ENCODE measurements at regions not wholly inside any gene's neighbourhood (a gene's known extent, or its start where the extent isn't known, plus 50 kb on each side); places are given as distances from the start of the nearest gene placed in this dataset.

DNA sequence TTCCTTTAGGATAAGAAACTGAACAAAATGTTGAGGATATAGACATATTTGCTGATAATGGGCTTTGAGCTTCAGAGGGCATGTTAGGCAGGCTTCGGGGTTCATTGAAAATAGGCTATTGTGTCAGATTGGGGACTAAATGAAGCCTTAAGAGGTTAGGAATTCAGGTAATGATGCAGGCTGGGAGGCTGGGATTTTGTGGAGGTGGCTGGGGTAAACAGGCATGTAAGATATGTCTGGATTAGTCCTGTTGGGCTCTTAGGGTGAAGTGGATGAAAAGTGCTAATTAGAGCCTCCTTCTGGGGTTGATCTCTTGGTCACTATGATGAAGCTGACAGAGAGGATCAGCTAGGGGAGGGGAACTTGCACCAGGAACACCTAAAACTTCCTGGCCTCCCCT lies 80.2 kb upstream of the ESX1 start:
- TF ChIP-seq, protein P1, sequence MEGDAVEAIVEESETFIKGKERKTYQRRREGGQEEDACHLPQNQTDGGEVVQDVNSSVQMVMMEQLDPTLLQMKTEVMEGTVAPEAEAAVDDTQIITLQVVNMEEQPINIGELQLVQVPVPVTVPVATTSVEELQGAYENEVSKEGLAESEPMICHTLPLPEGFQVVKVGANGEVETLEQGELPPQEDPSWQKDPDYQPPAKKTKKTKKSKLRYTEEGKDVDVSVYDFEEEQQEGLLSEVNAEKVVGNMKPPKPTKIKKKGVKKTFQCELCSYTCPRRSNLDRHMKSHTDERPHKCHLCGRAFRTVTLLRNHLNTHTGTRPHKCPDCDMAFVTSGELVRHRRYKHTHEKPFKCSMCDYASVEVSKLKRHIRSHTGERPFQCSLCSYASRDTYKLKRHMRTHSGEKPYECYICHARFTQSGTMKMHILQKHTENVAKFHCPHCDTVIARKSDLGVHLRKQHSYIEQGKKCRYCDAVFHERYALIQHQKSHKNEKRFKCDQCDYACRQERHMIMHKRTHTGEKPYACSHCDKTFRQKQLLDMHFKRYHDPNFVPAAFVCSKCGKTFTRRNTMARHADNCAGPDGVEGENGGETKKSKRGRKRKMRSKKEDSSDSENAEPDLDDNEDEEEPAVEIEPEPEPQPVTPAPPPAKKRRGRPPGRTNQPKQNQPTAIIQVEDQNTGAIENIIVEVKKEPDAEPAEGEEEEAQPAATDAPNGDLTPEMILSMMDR (conservative IDR thresholded peaks at IDR 0.05; ENCODE audit: control insufficient read depth, insufficient read depth, low read depth, low read length): no peak
- H3K4me3 ChIP-seq (ENCODE audit: control insufficient read depth, low read depth, low read length): no peak overlapping the region
- DNase-seq (ENCODE audit: low read depth): no peak

DNA sequence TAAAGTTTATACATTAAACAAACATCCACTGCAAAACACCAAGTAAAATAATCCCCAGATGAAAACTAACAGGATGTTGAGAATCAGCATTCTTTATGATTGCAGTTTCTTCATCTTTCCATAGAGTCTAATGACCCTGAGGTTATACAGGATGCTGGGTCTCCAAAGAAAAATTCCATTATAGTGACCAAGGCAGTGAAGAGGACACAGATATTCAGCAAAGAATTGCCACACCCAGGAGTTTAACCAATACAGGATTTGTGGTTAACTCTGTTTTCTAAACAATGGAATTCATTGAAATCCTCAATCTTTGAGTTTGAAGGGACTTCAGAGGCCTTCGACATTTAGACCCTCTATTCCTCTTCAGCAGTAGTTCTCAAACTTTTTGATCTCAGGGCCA lies 76.2 kb upstream of the ESX1 start:
- H3K4me3 ChIP-seq (ENCODE audit: control insufficient read depth, low read depth, low read length): no peak overlapping the region
- TF ChIP-seq, protein P1 (conservative IDR thresholded peaks at IDR 0.05; ENCODE audit: control insufficient read depth, insufficient read depth, low read depth, low read length): no peak
- peak; percentile 63 for DNase-seq (ENCODE audit: low read depth)

DNA sequence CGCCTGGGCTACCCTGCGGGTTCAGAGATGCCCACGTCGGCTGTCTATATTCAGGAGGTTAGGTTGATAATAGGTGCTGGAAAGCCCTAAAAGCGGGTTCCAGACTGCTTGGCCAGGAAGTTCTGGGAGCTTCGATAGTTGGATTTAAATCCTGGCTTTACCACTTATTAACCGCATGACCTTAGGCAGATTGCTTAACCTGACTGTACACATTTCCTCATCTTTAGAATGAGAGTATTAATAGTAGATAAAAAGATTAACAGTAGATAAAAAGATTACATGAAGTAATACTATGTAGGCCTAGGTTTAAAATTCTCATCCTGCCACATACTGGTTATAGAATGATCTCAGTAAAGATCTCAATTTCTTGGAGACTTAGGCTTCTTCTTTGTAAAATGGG lies 75.0 kb upstream of the ESX1 start:
- no peak for DNase-seq (ENCODE audit: low read depth)
- no peak overlapping the region for H3K4me3 ChIP-seq (ENCODE audit: control insufficient read depth, low read depth, low read length)
- TF ChIP-seq, protein P1 (conservative IDR thresholded peaks at IDR 0.05; ENCODE audit: control insufficient read depth, insufficient read depth, low read depth, low read length): no peak

DNA sequence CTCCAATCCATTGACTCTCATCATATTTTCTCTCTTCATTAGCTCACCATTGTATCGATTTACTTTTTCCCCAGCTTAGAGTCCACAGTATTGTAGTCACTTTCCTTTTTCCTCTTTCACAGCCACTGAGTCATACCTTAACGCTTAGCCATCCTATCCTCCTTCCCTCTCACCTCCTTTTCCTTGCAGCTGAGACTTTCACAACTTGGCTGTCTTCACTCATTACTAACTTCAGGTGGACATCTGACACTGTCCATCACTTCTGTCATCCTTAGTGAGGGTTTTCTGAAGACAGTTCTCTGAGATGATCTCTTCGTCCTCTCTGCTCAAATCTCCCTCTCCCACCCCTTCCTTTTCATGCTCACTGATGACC lies 70.5 kb upstream of the ESX1 start:
- TF ChIP-seq, protein P1 (conservative IDR thresholded peaks at IDR 0.05; ENCODE audit: control insufficient read depth, insufficient read depth, low read depth, low read length): no peak
- DNase-seq (ENCODE audit: low read depth): peak; percentile 61
- H3K4me3 ChIP-seq (ENCODE audit: control insufficient read depth, low read depth, low read length): no peak overlapping the region

DNA sequence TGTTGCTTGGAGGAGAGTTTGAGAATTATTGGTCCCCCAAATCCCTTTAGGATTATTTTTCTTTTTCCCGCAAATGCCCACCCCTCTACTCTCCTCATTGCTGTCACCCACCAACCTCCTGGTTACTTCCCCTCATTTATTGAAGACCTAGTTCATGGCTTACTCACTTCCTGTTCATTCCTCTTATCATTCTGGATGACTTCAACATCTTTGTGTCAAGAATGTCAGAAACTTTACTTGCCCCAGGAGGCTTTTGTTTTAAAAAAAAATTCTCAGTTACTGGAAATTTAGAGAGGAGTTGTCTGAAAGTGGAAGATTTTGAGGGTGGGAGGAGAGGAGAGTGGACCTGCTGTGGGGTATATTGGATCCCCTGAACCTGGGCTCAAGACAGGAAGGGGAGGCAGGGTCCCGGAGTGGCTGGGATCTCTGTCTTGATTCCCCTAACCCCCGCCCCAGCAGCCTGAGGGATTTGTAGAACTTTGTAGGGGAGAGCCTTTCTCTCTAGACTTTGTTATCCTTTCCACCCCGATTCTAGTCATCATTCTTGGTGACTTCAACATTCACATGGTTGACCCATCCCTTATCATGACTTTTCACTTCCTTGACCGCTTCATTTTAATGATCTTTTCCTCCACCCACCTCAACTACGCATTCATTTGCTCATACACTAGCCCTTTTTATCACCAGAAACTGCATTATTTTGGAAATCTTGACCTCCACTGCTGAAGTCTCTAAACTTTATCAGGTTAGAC lies 69.9 kb upstream of the ESX1 start:
- DNase-seq (ENCODE audit: low read depth): no peak
- TF ChIP-seq, protein P1 (conservative IDR thresholded peaks at IDR 0.05; ENCODE audit: control insufficient read depth, insufficient read depth, low read depth, low read length): no peak
- H3K4me3 ChIP-seq (ENCODE audit: control insufficient read depth, low read depth, low read length): no peak overlapping the region

DNA sequence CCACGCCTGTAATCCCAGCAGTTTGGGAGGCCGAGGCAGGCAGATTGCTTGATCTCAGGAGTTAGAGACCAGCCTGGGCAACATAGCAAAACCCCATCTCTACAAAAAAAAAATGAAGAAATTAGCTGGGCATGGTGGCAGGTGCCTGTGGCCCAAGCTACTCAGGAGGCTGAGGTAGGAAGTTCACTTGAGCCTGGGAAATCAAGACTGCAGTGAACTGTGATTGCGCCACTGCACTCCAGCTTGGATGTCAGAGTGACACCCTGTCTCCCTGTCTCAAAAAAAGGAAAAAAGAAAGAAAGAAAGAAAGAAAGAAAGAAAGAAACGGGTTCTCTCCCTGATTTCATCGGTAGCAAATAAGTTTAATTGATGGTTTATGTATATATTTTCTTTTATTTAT lies 64.6 kb upstream of the ESX1 start:
- H3K4me3 ChIP-seq (ENCODE audit: control insufficient read depth, low read depth, low read length): no peak overlapping the region
- no peak for DNase-seq (ENCODE audit: low read depth)
- TF ChIP-seq, protein P1 (conservative IDR thresholded peaks at IDR 0.05; ENCODE audit: control insufficient read depth, insufficient read depth, low read depth, low read length): no peak

Measured in fibroblast of mammary gland (primary cell).